HG02588 (cell line): ENCODE measurements at regions not wholly inside any gene's neighbourhood (a gene's known extent, or its start where the extent isn't known, plus 50 kb on each side); places are given as distances from the start of the nearest gene placed in this dataset.

Experiments
- ATAC-seq: cut with Tn5 transposase; IDR thresholded peaks from one replicate; pipeline ENCODE4 v1.9.1; 2021; ENCODE audit warnings: mild to moderate bottlenecking, moderate library complexity; ENCODE audit not compliant: unreplicated experiment

GRCh38 chr4:56102601-56103000 lies 153.9 kb downstream of the CEP135 start:
- ATAC-seq, result no peak

- ATAC-seq, result no peak
Measured at GRCh38 chr4:56099378-56099786, 150.6 kb downstream of the CEP135 start.

GRCh38 chr4:56093576-56093975 lies 144.8 kb downstream of the CEP135 start:
- ATAC-seq, result no peak

- ATAC-seq, result no peak
Measured at GRCh38 chr4:56092540-56092939, 143.8 kb downstream of the CEP135 start.

GRCh38 chr4:56086561-56086960 lies 137.8 kb downstream of the CEP135 start:
- no peak for ATAC-seq

GRCh38 chr4:56086073-56086541 lies 137.4 kb downstream of the CEP135 start:
- ATAC-seq, result no peak

GRCh38 chr4:56085275-56085674 lies 136.5 kb downstream of the CEP135 start:
- no peak for ATAC-seq

GRCh38 chr4:56084851-56085250 lies 136.1 kb downstream of the CEP135 start:
- ATAC-seq, result no peak
